GM03348 (cell line): ENCODE measurements at regions not wholly inside any gene's neighbourhood (a gene's known extent, or its start where the extent isn't known, plus 50 kb on each side); places are given as distances from the start of the nearest gene placed in this dataset.

Experiments
- DNase-seq: peaks from one replicate; pipeline ENCODE4 v3.0.0; 2012; ENCODE audit warnings: low spot score

DNA sequence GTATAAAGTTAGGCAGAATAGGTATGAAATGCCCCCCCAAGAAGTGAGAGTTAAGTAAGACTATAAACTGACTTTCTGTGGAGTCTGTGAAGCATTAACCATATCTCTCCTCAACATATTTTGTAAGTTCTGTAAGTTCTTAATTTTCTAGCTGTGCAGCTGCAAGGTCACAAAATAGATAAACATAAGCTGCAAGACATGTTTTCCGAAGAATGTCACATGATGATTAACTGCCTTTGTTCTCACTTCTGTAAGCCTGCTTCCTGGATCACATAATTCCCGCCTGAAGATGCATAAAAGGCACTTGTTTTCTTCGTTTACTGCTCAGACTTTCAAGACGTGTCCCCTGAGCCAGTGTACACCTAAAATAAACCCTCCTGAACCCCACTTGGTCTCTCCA is 292.9 kb upstream of the AMELY start:
- DNase-seq: no peak

DNA sequence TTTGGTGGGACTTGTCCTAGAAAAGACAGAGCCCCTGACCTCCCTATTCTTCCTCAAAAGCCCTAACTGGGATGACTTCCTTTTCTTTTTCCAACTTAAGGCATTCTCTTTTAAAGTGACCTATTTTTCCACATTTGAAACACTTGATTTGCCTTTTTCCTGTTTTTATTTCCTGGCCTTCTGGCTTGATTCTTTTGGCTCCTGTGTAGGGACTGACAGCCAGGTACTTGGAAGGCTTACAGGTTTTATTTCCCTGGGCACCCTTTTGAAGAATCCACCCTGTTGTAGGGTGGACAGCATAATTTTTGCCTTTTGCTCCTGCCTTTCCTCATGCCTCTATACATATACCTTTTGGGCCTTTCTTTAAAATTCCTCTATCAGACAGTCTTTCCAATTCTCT is 271.0 kb upstream of the AMELY start:
- DNase-seq: no peak

DNA sequence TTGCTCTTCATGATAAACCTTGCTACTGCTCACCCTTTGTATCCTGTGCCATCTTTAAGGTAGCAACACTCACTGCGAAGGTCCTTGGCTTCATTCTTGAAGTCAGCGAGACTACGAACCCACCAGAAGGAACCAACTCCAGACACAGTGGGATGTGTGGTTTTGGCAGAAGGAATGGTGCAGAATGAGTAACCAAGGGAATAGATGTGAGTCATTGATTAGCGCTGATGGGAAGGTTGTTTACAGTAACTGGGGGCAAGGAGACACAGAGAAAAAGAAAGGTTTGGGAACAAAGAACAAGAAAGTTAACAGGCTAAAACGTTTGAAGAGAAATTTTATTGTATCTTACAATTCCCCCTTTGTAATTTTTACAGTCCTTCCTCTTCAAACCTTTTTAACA is 266.1 kb upstream of the AMELY start:
- DNase-seq: peak; percentile 30

DNA sequence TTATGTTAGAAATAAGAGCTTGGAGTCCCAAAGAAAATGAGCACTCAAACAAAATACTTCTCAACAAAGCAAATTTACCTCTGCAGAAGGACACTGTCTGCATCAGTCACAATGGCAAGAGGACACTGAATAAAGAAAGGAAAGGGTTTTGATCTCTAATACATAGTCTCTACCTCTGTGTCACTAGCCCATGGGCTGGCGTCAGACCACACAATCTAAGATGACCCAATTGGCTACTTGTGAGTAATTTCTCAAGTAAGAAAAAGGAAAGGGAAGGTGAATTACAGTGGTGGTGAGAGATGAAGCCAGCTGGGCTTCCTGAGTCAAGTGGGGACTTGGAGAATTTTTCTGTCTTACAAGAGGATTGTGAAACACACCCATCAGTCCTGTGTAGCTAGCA is 257.9 kb upstream of the AMELY start:
- DNase-seq: no peak

DNA sequence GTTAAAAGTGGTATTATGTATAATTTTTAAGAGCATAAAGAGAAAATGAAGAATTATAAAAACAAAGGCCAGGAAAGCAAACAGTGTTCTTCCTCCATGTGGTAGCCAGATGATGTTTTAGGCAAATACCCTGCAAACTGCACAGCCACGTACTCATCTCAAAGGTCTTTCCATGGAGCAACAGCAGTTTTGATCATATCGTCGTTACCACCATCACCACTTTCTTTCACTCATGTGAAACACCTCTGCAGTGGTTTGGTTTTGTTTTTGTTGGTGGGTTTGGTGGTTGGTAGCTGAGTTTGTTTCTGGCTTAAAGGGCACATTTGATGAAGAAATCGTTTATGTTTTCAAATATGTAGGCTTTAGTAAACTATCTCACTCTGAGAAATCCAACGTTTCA is 229.9 kb upstream of the AMELY start:
- no peak for DNase-seq
